ENCODE measurements at regions not wholly inside any gene's neighbourhood (a gene's known extent, or its start where the extent isn't known, plus 50 kb on each side); places are given as distances from the start of the nearest gene placed in this dataset.

GRCh38 chr4:123990310-123990870 lies 593.8 kb downstream of the SPRY1 start:
- no peak for DNase-seq (ENCODE audit: low spot score)

GRCh38 chr4:123994917-123995316 lies 598.3 kb downstream of the SPRY1 start:
- DNase-seq (ENCODE audit: low spot score), result no peak

GRCh38 chr4:123995936-123996335 lies 599.3 kb downstream of the SPRY1 start:
- DNase-seq (ENCODE audit: low spot score), result no peak

GRCh38 chr4:123996718-123997510 lies 600.3 kb downstream of the SPRY1 start:
- DNase-seq (ENCODE audit: low spot score), result no peak

DNA sequence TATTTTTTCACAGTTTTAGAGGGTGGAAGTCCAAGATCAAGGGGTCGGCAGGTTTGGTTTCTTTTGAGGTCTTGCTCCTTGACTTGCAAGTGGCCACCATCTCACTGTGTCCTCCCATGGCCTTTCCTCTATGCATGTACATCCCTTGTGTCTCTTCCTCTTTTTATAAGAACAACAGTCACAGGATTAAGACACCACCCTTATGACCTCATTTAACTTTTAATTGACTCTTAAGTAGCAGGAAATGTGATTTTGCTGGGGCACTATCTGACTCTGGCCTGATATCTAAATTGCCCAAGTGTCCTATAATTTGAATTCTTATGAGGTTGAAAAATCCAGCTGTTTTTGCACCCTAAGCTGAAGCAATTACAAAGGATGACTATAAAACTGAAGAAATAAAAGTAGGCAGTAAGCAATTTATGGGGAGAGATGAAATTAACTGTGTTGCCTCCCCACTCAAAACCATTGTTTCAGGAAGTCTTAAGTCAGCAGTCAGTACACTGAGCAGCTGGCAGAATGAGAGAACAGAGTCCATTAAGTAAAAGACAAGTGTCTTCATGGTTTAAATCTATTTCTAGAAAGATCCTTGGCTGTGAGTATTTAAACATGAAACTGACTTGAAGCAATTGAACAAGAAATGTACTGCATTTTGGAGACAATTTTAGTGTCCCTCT lies 601.3 kb downstream of the SPRY1 start:
- no peak for DNase-seq (ENCODE audit: low spot score)

- no peak for DNase-seq (ENCODE audit: low spot score)
These were observed 603.6 kb downstream of the SPRY1 start for GRCh38 chr4:124000233-124000632.

- DNase-seq (ENCODE audit: low spot score), result no peak
These were observed 619.2 kb downstream of the SPRY1 start for GRCh38 chr4:124015766-124016165.

- DNase-seq (ENCODE audit: low spot score), result no peak
These were observed 620.7 kb downstream of the SPRY1 start for GRCh38 chr4:124017185-124017785.

DNA sequence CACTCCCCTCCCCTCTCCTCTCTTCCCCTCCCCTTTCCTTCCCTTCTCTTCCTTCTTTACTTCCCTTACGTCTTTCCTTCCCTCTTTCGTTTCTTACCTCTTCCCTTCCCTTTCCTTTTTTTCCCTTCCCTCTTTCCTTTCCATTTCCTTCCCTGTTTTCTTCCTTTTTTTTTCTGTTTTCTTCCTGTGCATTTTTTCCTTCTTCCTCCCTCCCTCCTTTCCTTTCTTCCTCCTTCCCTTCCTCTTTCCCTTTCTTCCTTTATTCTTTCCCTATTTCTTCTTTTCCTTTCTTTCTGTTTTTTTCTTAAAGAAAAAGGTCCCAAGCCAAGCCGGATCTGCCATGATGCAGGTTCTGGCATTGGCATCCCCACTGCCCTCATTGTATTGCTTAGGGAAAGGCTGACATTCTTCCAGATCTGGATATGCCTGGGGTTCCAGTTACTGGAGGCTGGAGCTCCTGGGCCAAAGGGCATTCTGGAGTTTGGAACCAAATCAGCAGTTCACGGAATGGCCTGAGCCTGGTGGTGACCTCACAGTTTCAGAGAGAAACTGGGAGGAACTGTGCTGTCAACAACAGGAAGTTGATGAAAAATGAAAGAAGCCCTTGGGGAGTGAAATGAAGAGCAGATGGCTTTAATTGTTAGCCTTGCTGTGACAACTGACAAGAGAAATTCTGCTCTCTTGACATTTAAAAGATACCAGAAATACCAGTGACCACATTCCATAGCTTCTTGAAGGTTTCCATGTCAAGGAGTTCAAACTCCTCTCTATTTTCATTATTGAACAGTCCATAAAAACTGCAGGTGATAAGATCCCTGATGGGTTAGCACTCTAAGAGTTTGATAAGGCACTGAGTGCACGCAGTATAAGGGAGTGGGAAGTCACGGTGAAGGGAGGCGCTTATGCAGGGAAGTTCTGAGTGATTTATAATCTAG lies 622.1 kb downstream of the SPRY1 start:
- DNase-seq (ENCODE audit: low spot score), result peak; percentile 50

GRCh38 chr4:124019749-124020549 lies 623.4 kb downstream of the SPRY1 start:
- DNase-seq (ENCODE audit: low spot score), result no peak

DNA sequence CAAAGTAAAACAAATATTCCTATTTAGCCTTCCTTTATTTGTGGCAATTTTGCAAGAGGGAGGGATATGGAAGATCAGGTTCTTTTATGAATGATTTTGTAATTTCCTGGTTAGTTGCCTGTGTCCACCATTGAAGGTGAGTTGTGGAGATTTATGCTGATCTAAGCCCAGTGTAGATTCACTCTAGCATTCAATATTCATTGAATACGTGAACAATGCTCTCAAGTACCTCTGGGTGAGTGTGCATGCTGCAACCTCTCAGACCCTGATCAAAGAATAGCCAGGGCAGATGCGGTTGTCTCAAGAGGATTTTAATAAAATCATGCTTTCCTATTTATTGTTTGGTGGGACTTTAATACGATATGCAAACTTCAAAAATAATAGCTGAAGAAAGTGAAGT lies 628.4 kb downstream of the SPRY1 start:
- no peak for DNase-seq (ENCODE audit: low spot score)

DNA sequence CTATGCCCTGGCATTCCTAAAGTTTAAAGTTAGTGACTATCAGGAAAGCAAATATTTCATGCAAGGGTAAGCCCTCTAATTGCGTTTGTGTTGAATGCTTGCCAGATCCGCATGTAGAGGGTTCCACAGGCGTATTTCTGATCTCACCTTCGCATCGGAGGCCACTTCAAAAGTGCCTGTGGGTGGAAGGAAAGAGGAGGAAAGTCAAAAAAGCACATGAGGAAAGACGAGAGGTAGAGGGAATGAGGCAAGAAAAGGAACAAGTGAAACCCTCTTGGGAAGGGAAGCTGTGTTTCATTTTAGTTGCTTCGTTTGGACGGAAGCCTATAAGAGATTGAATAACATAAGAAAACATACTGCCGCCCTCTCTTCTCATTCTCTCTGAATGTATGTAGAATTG lies 628.8 kb downstream of the SPRY1 start:
- no peak for DNase-seq (ENCODE audit: low spot score)

DNA sequence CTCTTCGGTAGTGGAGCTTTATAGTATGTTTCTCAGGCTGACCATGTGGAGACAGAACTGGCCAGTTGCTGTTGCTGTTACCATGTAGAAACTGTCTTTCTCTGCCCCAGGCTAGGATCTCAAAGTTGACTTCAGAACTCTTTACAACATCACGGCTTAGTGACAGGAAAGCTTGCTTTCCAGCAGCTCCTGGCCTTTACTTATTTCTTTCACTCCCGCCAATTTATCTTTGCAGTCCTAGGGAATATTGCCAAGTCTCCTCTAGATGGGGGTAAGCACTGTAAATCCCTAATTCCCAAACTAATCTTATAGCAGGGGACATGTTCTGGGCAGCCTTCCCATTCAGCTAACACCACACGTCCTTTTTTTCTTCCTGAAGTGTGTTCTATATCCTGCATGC lies 631.6 kb downstream of the SPRY1 start:
- DNase-seq (ENCODE audit: low spot score), result no peak

GRCh38 chr4:124030147-124030546 lies 633.6 kb downstream of the SPRY1 start:
- no peak for DNase-seq (ENCODE audit: low spot score)

DNA sequence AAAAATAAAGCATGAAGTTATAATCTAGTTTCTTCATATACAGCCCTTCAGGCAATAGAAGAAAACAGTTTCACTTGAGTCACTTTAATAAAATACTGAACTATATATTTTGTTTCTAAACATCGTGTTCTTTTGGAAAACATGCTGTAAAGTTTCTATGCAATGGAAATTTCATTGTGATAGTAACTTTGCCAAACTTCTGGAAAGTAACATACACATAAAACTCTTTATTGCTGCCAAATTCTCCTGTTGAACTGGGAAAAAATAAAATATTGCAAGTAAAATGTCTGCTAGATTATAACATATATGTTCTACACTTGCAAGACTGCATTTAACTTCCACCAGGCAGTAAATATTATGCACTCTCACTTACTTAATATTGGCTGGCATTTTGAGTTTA lies 635.4 kb downstream of the SPRY1 start:
- no peak for DNase-seq (ENCODE audit: low spot score)

GRCh38 chr4:124035364-124036041 lies 638.9 kb downstream of the SPRY1 start:
- no peak for DNase-seq (ENCODE audit: low spot score)

DNA sequence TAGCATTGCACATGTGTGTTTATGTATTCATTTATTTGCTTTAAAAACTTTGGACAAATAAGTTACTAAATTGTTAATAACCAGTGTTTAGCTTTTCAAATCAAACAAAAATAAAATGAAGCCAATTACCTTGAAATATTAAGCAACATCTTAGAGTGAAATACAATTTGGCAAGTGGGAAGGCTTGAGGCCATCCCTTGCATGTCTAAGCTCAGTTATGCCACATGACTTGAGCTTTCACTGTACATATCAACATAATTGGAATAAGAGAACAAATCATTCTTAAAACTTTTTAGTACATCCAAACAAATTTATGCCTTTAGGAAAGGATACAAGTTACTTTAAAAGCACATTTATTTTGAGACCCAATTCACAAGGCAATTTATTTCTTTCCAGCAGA lies 640.6 kb downstream of the SPRY1 start:
- DNase-seq (ENCODE audit: low spot score), result no peak

GRCh38 chr4:124044330-124044729 lies 647.7 kb downstream of the SPRY1 start:
- DNase-seq (ENCODE audit: low spot score), result no peak

DNA sequence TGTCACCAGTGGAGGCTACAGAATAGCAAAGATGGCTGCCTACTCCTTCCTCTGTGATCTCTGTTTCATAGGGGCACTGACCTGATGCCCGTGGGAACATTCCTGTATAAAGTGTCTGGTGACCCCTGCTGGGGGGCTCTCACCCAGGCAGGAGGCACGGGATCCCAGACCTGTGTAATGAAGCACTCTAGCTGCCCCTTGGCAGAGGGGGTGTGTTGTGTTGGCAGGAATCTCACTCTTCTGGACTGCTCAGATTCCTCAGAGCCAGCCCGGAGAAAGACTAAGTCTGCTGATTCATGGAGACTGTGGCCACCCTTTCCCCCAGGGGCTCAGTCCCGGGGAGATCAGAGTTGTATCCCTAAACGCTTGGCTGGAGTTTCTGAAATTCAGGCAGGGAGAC lies 648.3 kb downstream of the SPRY1 start:
- DNase-seq (ENCODE audit: low spot score), result peak; percentile 3

DNA sequence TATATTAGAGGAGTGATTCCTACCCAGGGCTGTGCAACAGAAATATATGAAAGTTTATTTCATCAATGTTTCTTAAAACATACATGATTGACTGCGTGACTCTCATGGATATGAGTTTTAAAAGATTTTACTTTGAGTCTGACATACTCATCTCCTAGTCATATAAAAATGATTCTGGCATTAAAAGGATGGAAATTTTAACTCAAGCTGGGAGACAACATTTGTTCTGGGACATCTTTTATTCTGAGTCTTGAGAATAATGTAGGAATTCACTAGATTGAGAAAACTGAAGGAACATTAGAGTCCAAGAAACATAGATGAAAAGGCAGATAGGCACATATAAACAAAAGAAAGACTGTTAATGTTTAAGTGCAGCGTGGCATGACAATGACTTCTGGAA lies 649.6 kb downstream of the SPRY1 start:
- DNase-seq (ENCODE audit: low spot score), result no peak

All from NAMALWA (cell line).